HTR-8/SVneo (cell line): ENCODE measurements at regions not wholly inside any gene's neighbourhood (a gene's known extent, or its start where the extent isn't known, plus 50 kb on each side); places are given as distances from the start of the nearest gene placed in this dataset.
A peak's percentile ranks its signal among the peaks of the same experiment; 100 is the strongest.

Source experiments
- DNase-seq: peaks from one replicate; pipeline ENCODE4 v3.0.0; 2011; ENCODE audit warnings: low spot score, mixed read lengths; ENCODE audit not compliant: insufficient read length
- FAIRE-seq: peaks from 2 replicates; lab custom pipeline; 2011; peaks lifted over from hg19 to GRCh38; lab: Jason Lieb, UNC

DNA sequence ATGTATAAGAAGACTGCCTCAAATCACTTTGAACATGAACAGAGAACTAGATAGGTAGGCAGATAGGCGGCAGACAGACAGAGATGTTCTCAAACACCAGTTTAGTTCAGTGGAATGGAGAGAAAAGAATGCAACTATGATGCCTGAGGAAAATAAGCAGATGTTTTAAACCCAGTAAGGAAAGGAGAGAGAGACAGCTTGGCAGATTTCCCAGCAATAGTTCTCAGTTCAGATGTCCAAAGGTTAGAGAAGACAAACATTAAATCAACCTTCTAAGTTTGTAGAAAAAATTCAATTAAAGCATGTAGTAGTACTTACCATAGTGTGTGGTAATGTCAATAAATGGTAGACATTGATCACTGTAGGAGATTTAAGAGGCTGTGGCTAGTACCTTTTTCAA, 209.6 kb upstream of the PFN2 start:
- no peak for FAIRE-seq
- peak; percentile 26 for DNase-seq

DNA sequence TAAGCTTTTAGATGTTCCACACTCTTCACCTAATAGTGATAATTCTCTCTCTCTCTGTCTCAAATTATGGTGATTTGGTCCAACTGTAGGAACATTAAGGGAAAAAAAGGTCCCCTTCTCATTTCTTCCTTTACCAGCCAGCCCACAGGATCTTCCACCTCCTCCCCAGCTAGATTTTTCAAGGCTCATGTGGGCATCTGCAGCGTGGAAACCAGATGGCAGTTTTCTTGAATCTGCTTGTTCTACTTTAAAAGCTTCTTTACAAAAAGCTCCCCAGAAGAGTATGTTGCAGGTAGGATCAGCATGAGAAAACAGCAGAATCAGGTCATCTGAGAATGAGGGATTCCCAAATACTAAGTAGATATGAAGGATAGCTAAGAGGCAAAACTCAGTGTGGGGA, 208.6 kb upstream of the PFN2 start:
- FAIRE-seq (no peak), DNase-seq (no peak)

DNA sequence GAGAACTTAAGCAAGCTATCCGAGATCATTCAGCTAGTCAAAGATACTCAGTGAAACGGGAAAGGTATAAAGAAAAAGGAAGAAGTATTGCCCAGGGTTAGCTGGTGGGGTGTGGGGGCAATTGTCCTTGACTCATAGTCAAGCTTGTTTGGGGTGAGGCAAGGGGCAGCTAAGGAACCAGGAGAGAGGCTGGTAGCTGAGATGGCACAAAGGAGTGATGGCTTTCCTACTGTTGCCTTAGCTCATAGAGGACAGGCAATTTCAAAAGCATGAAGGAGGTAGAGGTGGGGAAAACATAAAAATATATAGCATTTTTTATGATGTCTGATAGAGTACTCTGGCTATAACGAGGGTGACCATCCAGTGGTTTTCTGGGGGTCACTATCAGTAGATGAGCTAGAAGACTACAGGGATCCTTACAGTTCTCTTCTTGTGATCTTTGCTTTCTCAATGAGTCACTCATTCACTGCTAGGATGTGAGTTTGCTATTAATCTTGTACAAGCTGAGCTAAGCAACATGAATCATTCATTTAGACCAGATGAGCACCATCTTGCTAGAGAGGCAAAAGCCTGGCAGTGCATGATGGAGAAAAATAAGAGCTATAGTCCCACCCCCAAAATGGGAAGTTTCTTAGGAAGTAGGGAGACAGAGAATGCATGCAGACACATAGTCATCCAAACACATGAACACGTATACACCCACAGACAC, 207.1 kb upstream of the PFN2 start:
- DNase-seq = peak; percentile 19
- no peak for FAIRE-seq

DNA sequence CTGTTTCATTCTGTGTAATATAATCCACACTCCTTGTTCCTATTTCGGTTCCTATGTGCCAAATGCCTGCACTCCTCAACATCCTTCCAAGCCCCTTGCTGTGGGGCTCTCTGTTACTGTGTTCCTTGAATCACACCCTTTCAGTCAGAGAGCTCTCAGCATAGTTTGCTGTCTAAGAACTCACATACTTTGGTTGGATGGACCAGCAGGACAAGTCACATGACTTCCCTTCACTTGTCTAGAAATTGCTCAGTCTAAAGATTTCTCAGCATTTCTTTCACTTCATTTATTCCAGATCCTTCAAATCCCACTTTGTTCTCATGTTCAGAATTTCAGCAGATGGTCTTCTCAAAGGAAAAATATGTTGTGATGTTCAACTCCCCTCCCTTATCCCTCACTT, 203.5 kb upstream of the PFN2 start:
- FAIRE-seq = no peak

DNA sequence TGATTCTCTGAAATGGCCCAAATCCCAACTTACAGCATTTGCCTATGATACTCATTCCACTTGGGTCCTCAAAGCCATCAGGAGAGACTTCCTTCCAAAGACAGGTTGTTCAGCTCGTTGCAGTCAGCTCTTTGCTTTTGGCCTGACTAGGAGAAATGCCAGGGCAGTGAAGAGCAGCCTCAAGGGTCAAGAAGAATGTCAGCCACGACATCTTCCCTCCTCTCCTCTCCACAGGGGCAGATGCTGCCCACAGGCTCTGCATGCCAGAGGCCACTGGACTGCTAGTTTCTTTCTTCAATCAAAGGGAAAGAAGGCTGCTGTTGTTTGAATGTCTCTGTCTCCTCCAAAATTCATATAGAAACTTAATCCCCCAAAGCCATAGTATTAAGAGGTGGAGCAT, 201.7 kb upstream of the PFN2 start:
- DNase-seq (no peak), FAIRE-seq (no peak)

More for the DNA sequence above, 203.5 kb upstream of the PFN2 start:
- DNase-seq = no peak

DNA sequence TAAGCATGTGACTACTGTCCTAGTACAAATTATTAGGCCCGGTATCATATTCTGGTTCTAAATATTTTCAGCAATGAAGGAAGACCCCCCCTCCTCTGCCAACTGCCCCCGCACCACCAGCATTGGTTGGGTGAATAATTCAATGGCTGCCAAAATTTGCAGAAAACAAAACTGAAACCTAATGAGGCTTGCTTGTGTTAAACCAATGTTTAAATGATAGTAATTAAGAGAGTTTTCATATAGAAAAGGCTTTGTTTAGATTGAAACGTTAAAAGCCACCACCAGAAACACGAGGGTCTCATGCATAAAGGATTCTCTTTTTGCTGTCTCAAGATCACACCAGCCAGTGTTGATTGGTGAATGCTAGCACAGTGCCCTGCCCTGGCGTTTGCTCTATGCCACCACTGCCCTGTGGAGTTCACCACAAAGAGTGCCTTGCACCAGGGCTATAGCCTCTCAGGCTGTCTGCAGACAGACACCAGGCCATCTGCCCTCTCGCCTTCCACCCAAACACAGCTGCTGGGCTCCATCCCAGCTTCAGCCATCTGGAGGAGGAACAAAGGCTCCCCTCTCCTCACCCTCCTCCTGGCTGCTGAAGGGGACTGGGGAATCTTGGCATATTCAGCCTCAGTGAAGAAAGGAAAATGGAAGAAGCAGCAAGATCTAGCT, 200.3 kb upstream of the PFN2 start:
- DNase-seq (no peak), FAIRE-seq (peak; percentile 13)

DNA sequence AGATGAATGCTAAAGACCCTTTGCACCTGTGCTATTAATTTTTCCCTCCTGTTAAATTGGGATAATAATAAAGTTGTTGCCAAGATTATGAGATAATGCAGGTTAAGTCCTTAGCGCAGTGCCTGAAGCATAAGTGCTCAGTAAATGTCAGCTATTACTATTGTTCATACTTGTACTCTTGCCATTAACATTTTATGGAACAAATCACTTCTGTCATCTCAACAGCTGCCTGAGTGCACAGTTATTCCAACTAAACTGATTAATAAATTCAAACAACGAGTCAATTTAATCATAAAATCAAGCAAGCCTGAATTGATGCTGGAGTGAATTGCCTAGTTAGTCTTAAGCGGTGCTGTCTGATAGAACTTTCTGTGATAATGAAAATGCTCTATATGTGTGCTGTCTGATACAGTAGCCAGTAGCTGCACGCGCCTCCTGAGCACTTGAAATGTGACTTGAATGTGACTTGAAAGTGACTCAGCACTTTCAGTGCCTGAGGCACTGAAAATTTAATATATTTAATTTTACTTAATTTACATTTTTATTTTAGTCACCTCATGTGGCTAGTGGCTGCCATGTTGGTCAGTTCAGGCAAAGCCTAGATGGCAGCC, 198.7 kb upstream of the PFN2 start:
- FAIRE-seq = no peak
- no peak for DNase-seq

- no peak for FAIRE-seq
These were observed 198.0 kb upstream of the PFN2 start for GRCh38 chr3:150168698-150169097.

GRCh38 chr3:150165396-150166094, 194.8 kb upstream of the PFN2 start:
- DNase-seq (no peak), FAIRE-seq (no peak)

More at GRCh38 chr3:150168698-150169097, 198.0 kb upstream of the PFN2 start:
- DNase-seq = no peak

GRCh38 chr3:150161011-150161410, 190.3 kb upstream of the PFN2 start:
- peak; percentile 23 for FAIRE-seq
- DNase-seq = no peak

GRCh38 chr3:150158943-150159625, 188.4 kb upstream of the PFN2 start:
- DNase-seq = no peak
- no peak for FAIRE-seq

- DNase-seq (no peak), FAIRE-seq (no peak)
These were observed 181.9 kb upstream of the PFN2 start for GRCh38 chr3:150152567-150152966.

- DNase-seq = no peak
- FAIRE-seq = no peak
These were observed 179.9 kb upstream of the PFN2 start for GRCh38 chr3:150150633-150151032.

DNA sequence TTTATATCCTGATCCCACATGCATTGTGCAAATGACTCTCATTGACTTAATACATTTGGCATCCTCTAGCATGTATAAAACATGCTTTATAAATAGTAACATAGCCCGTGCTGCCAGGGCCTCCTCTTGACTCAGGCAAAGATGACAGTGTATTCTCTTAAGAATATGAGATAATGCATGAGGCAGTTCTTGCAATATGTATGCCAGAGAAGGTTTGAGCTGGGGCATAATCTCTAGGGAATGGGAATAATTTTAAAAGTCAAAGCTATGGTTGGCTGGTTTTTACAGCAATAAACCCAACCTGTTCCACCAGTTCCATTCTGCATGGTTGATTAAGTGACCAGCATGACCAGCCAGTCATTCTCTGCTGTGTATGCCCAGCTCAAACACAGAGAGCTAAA, 179.0 kb upstream of the PFN2 start:
- DNase-seq (no peak), FAIRE-seq (no peak)

DNA sequence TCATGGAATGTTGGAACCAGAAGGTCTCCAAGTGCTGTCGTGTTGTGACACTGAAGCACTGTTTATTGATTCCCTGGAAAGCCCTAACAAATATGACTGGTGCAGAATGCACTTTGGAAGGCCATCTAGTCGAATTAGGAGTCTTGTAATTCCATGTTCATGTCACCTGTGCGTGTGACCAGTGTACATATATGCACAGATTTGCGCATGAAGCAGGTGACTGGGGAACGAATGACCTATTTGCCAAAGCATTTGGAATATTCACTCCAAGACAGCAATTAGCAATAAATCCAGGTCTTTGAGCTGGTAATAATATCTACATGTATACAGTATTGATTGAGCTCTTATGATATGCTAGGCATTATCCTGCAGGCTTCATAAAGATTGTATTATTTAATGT, 177.5 kb upstream of the PFN2 start:
- FAIRE-seq (peak; percentile 31), DNase-seq (no peak)

DNA sequence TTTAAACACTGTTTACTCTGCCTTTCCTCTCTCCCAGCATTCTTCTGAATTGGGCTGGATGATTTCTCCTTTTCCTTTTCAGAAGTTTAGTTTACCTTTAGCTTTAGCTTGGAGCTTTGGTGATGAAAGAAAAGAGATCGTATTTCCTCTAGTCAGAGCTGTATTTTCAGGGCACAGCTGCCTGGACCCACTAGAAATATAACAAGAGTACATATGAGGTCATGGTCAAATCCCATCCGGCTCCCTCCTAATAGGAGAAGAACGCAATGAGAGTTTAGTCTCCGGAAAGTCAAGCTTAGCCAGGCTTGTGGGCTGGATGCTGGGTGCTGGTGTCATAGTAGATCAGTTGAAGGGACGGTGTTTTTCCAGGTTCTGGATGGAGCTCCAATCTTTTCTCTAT, 177.1 kb upstream of the PFN2 start:
- FAIRE-seq (no peak), DNase-seq (peak; percentile 17)

DNA sequence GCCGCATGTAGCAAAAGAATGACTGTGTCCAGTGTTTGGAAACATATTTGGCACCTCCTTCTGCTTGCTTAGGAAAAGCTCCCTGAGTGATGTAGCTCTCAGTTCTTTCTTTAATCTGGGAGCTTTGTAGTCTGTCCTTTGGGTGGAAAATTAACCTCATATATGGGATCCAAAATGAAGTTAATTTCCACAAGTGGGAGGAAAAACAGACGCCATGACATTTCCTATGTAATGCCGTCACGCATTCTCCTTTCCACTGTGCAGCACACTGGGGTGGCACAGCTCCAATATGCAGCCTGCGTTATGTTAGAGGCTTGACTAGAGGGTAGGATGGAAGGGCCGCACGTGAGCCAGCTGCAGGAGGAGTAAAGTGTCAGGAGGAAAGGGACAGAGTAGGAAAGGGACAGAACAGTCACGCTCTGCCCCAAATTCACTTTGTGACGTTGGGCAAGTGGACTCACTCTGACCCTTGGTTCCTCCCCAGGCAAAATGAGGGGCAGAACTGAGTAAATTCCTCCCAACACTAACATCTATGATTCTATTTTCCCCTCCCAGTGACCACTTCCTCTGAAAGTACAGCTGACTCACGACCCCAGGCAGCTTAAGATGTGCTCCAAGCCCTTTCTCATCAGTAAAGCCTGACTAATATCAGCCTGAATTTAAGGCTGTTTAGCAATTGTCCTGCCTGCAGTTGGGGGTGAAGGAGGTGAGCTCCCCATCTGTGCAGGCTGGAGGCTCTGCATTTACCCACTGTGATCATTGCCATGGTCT, 176.5 kb upstream of the PFN2 start:
- peak; percentile 75 for FAIRE-seq
- DNase-seq = peak; percentile 67

DNA sequence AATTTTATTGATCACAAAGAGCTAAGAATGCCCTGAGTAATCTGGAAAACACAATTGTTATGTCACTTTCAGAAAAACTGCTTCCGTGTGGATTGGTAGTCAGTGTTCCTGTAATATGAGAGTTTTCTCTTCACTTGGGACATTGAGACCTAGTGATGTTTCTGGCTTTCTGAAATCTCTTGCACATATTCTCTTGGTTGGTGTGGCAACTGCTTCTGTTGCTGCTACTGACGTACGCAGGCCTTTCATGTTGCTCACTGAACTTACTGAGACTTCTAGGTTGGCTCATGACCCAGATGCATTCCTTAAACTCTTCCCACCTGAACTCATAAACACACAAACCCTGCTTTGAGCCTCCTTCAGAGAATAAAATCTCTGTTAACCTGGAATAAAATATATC, 175.0 kb upstream of the PFN2 start:
- FAIRE-seq = no peak

DNA sequence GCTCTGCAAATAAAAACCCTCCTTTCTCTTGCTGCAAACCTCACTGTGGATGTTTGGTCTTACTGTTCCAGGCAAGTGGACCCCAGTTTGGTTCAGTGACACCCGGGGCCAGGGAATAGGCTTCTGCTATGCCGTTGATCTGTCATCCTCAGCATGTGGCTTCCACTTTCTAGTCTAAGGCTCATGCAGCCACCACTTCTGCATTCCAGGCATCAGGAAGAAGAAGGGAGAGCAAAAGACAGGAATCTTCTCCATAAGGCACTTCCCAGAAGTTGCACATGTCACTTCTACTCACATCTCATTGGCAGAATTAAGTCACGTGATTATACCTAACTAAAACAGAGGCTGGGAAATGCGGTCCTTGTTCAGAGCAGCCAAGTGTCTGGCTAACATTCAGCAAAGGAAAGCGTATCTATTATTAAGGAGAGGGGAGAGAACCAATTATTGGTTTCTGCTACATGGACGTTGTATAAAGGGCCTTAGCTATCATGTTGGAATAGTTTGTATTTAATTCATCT, 173.6 kb upstream of the PFN2 start:
- DNase-seq (no peak), FAIRE-seq (no peak)

More for the DNA sequence above, 175.0 kb upstream of the PFN2 start:
- no peak for DNase-seq
